Liver (tissue), 2 donors: ENCODE measurements at regions not wholly inside any gene's neighbourhood (a gene's known extent, or its start where the extent isn't known, plus 50 kb on each side); places are given as distances from the start of the nearest gene placed in this dataset.

Source experiments
- RAD21 ChIP-seq, 2 donors: IDR thresholded peaks; 2 replicates each; pipeline ENCODE4 v1.6.1; 2016; ENCODE audit warnings: antibody characterized with exemption in 2 of 2, mild to moderate bottlenecking in 2 of 2
- RXRA ChIP-seq, 2 donors: IDR thresholded peaks; 2 replicates each; pipeline ENCODE4 v1.6.1; 2017 to 2018; ENCODE audit warnings: antibody characterized with exemption in 2 of 2, mild to moderate bottlenecking in 1 of 2
- donor health status: healthy.

DNA sequence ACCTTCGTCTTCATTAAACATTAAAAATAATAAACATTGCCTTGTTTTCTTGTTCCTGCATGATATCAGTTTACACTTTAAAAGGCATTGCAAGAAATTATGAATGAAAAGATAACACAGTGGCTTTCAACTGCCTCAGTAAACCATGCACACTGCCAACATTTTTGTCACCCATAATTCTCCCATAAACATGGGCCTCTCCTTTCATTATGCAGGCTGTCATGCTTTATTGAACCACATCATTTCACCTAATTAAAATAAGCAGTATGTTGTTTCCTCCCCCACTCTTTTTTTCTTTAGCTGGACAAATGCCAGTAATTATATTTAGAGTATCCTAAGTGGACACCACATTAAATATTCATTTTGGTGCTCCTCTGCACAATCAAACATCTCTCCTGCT, 1566.5 kb upstream of the SLC10A2 start:
- TF ChIP-seq RXRA (IDR thresholded peaks at IDR 0.05) = no peak
- TF ChIP-seq RAD21 (IDR thresholded peaks at IDR 0.05) = no peak
